ENCODE measurements at regions not wholly inside any gene's neighbourhood (a gene's known extent, or its start where the extent isn't known, plus 50 kb on each side); places are given as distances from the start of the nearest gene placed in this dataset.

DNA sequence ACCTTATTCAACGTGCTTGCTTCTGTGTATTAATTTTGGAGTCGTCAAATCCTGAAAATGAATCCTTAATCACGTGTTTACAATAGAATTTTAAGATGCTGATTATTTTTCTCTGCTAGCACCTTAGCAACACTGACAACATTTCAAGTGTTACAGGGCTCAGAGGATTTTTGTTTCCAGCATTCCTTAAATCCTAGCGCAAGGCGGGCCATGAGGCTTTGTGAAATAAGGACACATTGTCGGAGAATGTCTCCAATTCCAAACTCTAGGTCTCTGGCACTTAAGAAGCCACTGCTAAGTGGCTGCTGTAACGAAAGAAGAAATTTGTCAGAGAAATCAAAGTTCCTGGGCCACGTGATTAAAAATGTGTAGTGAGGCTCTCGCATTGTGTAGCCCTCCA lies 390.9 kb upstream of the CELF2 start:
- Histone ChIP-seq H3K9me3 (ENCODE audit: insufficient read depth, low read length) (no peaks in the 10 kb centered on the region), H3K9ac (ENCODE audit: insufficient read length, low read depth) (no peak overlapping the region), H3K4me1 (ENCODE audit: insufficient read depth, insufficient read length) (no peaks in the 10 kb centered on the region), H3K27me3 (ENCODE audit: insufficient read depth, insufficient read length) (no peaks in the 10 kb centered on the region), H3K36me3 (ENCODE audit: insufficient read depth, insufficient read length, low read length) (no peaks in the 10 kb centered on the region), H3K4me3 (ENCODE audit: insufficient read length, low read depth) (no peak overlapping the region)
- no peak for TF ChIP-seq YY1 (IDR thresholded peaks at IDR 0.05; ENCODE audit: insufficient read depth, insufficient read length)
- TF ChIP-seq SUZ12 (IDR thresholded peaks at IDR 0.05; ENCODE audit: extremely low read depth, insufficient read depth, insufficient read length) = no peak
- TF ChIP-seq ZNF274 (IDR thresholded peaks at IDR 0.05; ENCODE audit: low read depth, low read length) = no peak
- DNase-seq (ENCODE audit: low read depth, low spot score) = no peak

DNA sequence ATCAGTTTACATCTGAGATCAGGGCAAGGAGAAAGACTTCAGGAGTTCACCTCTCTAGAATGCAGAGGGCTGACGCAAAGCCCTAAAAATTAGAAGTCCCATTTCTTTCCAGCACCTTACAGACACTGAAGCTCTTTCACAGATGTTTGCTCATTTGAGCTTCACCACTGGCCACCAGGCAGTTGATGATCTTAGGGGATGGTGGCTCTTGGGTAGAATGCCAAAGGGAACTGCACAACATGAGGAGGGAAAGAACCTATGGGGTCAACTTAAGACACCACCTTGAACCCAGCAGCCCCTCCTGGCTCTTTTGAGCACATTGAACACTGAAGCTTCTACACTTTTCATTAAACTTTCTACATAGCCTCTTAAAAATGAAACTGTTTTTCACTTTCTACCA lies 390.3 kb upstream of the CELF2 start:
- H3K4me3 ChIP-seq (ENCODE audit: insufficient read length, low read depth) = no peak overlapping the region
- H3K9me3 ChIP-seq (ENCODE audit: insufficient read depth, low read length) = no peaks in the 10 kb centered on the region
- no peak for TF ChIP-seq YY1 (IDR thresholded peaks at IDR 0.05; ENCODE audit: insufficient read depth, insufficient read length)
- no peak for DNase-seq (ENCODE audit: low read depth, low spot score)
- H3K9ac ChIP-seq (ENCODE audit: insufficient read length, low read depth) = no peak overlapping the region
- H3K4me1 ChIP-seq (ENCODE audit: insufficient read depth, insufficient read length) = no peaks in the 10 kb centered on the region
- no peaks in the 10 kb centered on the region for H3K27me3 ChIP-seq (ENCODE audit: insufficient read depth, insufficient read length)
- no peaks in the 10 kb centered on the region for H3K36me3 ChIP-seq (ENCODE audit: insufficient read depth, insufficient read length, low read length)

- H3K27me3 ChIP-seq (ENCODE audit: insufficient read depth, insufficient read length) = no peaks in the 10 kb centered on the region
- H3K36me3 ChIP-seq (ENCODE audit: insufficient read depth, insufficient read length, low read length) = no peaks in the 10 kb centered on the region
- H3K4me3 ChIP-seq (ENCODE audit: insufficient read length, low read depth) = no peak overlapping the region
- no peaks in the 10 kb centered on the region for H3K4me1 ChIP-seq (ENCODE audit: insufficient read depth, insufficient read length)
- TF ChIP-seq ZNF274 (IDR thresholded peaks at IDR 0.05; ENCODE audit: low read depth, low read length) (no peak), SUZ12 (IDR thresholded peaks at IDR 0.05; ENCODE audit: extremely low read depth, insufficient read depth, insufficient read length) (no peak), YY1 (IDR thresholded peaks at IDR 0.05; ENCODE audit: insufficient read depth, insufficient read length) (no peak)
- H3K9me3 ChIP-seq (ENCODE audit: insufficient read depth, low read length) = no peaks in the 10 kb centered on the region
- H3K9ac ChIP-seq (ENCODE audit: insufficient read length, low read depth) = no peak overlapping the region
- no peak for DNase-seq (ENCODE audit: low read depth, low spot score)
These were observed 388.2 kb upstream of the CELF2 start for GRCh38 chr10:10629512-10629911.

DNA sequence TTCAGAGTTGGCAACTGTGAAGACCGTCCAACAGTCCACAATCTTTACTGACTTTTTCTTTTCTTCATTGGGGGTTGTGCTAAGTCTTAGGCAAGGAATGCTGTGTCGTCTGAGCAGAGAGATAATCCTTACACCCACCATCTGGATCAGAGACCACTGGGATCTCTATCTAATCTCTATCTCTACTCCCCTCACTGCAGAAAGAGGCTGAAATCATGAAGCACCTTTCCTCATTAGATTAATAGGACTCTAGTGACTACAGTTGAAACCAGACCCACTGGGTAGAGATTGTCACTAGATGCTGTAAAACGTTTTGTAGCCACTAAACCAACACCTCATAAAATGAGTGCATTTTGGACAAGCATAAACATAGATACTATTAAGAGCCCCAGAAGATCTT lies 387.4 kb upstream of the CELF2 start:
- Histone ChIP-seq H3K9ac (ENCODE audit: insufficient read length, low read depth) (no peak overlapping the region), H3K4me1 (ENCODE audit: insufficient read depth, insufficient read length) (no peaks in the 10 kb centered on the region), H3K27me3 (ENCODE audit: insufficient read depth, insufficient read length) (no peaks in the 10 kb centered on the region), H3K4me3 (ENCODE audit: insufficient read length, low read depth) (no peak overlapping the region), H3K36me3 (ENCODE audit: insufficient read depth, insufficient read length, low read length) (no peaks in the 10 kb centered on the region), H3K9me3 (ENCODE audit: insufficient read depth, low read length) (no peaks in the 10 kb centered on the region)
- DNase-seq (ENCODE audit: low read depth, low spot score) = no peak
- TF ChIP-seq ZNF274 (IDR thresholded peaks at IDR 0.05; ENCODE audit: low read depth, low read length) = no peak
- TF ChIP-seq YY1 (IDR thresholded peaks at IDR 0.05; ENCODE audit: insufficient read depth, insufficient read length) = no peak
- no peak for TF ChIP-seq SUZ12 (IDR thresholded peaks at IDR 0.05; ENCODE audit: extremely low read depth, insufficient read depth, insufficient read length)

GRCh38 chr10:10630782-10631181 lies 386.9 kb upstream of the CELF2 start:
- no peak for DNase-seq (ENCODE audit: low read depth, low spot score)

GRCh38 chr10:10642189-10642588 lies 375.5 kb upstream of the CELF2 start:
- H3K4me1 ChIP-seq (ENCODE audit: insufficient read depth, insufficient read length) = peaks cover 2% of the 10 kb centered on the region
- H3K27me3 ChIP-seq (ENCODE audit: insufficient read depth, insufficient read length) = no peaks in the 10 kb centered on the region
- TF ChIP-seq SUZ12 (IDR thresholded peaks at IDR 0.05; ENCODE audit: extremely low read depth, insufficient read depth, insufficient read length) (no peak), YY1 (IDR thresholded peaks at IDR 0.05; ENCODE audit: insufficient read depth, insufficient read length) (no peak), ZNF274 (IDR thresholded peaks at IDR 0.05; ENCODE audit: low read depth, low read length) (no peak)
- H3K36me3 ChIP-seq (ENCODE audit: insufficient read depth, insufficient read length, low read length) = no peaks in the 10 kb centered on the region
- DNase-seq (ENCODE audit: low read depth, low spot score) = no peak
- H3K4me3 ChIP-seq (ENCODE audit: insufficient read length, low read depth) = no peak overlapping the region
- H3K9me3 ChIP-seq (ENCODE audit: insufficient read depth, low read length) = no peaks in the 10 kb centered on the region
- no peak overlapping the region for H3K9ac ChIP-seq (ENCODE audit: insufficient read length, low read depth)

More at GRCh38 chr10:10630782-10631181, 386.9 kb upstream of the CELF2 start:
- Histone ChIP-seq H3K9me3 (ENCODE audit: insufficient read depth, low read length) (no peaks in the 10 kb centered on the region), H3K9ac (ENCODE audit: insufficient read length, low read depth) (no peak overlapping the region), H3K4me3 (ENCODE audit: insufficient read length, low read depth) (no peak overlapping the region), H3K36me3 (ENCODE audit: insufficient read depth, insufficient read length, low read length) (no peaks in the 10 kb centered on the region), H3K4me1 (ENCODE audit: insufficient read depth, insufficient read length) (no peaks in the 10 kb centered on the region), H3K27me3 (ENCODE audit: insufficient read depth, insufficient read length) (no peaks in the 10 kb centered on the region)
- TF ChIP-seq ZNF274 (IDR thresholded peaks at IDR 0.05; ENCODE audit: low read depth, low read length) = no peak
- no peak for TF ChIP-seq SUZ12 (IDR thresholded peaks at IDR 0.05; ENCODE audit: extremely low read depth, insufficient read depth, insufficient read length)
- TF ChIP-seq YY1 (IDR thresholded peaks at IDR 0.05; ENCODE audit: insufficient read depth, insufficient read length) = no peak

DNA sequence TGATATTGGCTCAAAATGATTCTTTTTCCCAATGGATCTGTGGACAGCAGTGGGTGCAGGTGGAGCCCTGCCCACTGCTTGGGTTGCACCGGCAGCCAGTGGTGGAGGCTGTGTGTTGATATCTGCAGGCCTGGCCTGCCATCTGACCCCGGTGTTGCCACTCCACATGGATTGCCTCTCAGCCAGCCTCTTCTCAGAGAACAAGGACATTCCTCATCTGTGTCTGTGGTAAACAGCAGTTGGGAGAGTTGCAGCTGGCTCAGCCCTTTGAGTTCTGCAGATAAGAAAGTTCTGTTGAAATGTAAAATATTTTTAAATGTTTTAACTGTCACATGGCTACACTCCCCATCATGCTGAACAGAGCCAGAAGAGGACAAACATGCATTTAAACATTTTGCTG lies 374.9 kb upstream of the CELF2 start:
- H3K4me3 ChIP-seq (ENCODE audit: insufficient read length, low read depth) = no peak overlapping the region
- no peak overlapping the region for H3K9ac ChIP-seq (ENCODE audit: insufficient read length, low read depth)
- TF ChIP-seq YY1 (IDR thresholded peaks at IDR 0.05; ENCODE audit: insufficient read depth, insufficient read length) (no peak), ZNF274 (IDR thresholded peaks at IDR 0.05; ENCODE audit: low read depth, low read length) (no peak), SUZ12 (IDR thresholded peaks at IDR 0.05; ENCODE audit: extremely low read depth, insufficient read depth, insufficient read length) (no peak)
- peak; percentile 6 for DNase-seq (ENCODE audit: low read depth, low spot score)
- no peaks in the 10 kb centered on the region for H3K27me3 ChIP-seq (ENCODE audit: insufficient read depth, insufficient read length)
- H3K9me3 ChIP-seq (ENCODE audit: insufficient read depth, low read length) = no peaks in the 10 kb centered on the region
- no peaks in the 10 kb centered on the region for H3K36me3 ChIP-seq (ENCODE audit: insufficient read depth, insufficient read length, low read length)
- peaks cover 2% of the 10 kb centered on the region for H3K4me1 ChIP-seq (ENCODE audit: insufficient read depth, insufficient read length)
